Hematopoietic multipotent progenitor cell treated with erythropoietin and hydrocortisone succinate and interleukin-3 and kit ligand, for 8 days (in vitro differentiated cells): ENCODE measurements at regions not wholly inside any gene's neighbourhood (a gene's known extent, or its start where the extent isn't known, plus 50 kb on each side); places are given as distances from the start of the nearest gene placed in this dataset.
"Not testable (repeated sequence)": the region's sequence is repeated elsewhere in the genome, so short reads cannot be mapped to it uniquely, and the experiment has no call there.

Experiments
- DNase-seq: peaks from one replicate; pipeline ENCODE4 v3.0.0-alpha.2; 2015

DNA sequence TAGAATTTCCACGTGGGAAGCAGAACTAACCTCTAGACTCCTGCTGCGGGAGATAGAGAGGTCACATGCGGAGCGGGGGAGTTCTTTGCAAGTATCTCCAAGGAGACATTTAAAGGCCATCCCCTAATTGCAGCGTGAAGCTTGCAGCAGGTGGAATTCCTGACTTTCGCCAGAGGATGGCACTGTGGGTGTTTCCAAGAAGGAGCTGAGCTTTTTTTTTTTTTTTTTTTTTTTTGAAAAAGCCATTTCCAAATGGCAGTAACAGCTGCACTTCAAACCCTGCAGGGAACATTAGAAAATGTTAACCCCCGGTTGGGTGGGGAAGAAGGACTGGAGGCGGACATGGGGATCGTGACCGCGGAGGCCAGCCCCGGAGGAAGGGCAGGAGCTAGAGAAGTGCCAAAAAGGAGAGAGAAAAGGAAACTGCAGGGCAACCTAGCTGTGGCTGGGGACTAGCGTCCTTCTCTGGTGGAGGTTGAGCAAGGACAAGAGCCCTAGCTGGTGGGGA is 487.7 kb downstream of the TYW1 start:
- peak; percentile 79 for DNase-seq

GRCh38 chr7:67486401-67486800 is 489.8 kb downstream of the TYW1 start:
- no peak for DNase-seq

DNA sequence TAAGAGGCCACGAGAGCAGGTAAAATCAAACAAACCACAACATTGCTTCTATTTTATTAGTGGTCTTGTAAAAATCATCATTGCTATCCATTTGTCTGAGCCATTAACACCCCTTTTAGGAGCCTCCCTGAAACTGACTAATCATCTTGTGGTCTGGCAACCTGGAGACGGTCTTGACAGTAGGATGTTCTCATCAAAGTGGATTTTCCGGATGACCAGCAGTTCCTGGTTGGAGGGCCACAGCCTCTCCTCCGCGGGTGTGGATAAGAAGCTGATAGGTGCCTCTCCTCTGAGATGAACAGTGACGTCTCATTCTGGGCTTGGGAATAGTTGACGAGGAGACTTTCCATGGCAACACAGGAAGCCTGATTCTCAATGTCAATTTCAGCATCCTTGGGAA is 490.7 kb downstream of the TYW1 start:
- DNase-seq: no peak

- DNase-seq: no peak
Measured at GRCh38 chr7:67489881-67490280, 493.2 kb downstream of the TYW1 start.

DNA sequence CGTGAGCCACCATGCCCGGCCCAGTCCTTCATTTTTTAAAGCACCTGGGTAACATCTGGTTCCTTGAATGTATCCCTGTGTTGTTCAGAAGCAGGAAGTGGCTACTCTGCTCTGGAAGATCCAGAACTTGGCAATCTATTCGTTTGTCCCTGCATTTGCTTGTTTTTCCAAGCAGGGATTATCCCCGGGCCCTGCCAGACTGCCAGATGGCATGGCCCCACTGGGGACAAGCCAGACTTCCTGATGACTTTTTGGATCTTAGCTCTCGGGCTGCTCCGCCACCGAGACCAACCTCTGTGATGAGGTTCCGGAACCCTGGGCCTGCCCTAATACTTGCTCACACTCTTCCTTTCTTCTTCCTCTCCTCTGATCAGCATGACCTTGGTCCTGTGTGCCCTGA is 496.7 kb downstream of the TYW1 start:
- no peak for DNase-seq

DNA sequence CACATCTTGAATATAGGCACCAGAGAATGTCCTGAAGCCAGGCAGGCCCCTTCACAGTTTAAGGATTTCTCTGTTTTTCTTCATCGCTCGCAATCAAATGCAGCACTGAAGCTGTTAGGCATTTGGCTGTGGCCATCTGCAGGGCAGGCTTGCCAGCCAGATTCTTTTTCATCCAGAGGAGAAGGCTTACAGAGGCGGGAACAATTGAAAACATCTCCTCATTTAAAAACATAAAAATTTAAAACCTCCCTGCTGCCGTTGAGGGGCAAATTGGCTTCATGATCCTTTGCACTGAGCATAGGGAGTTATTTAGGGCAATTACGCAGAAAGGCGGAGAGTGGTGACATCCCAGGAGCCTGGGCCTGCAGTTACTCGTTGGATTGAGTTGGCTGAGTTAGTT is 500.0 kb downstream of the TYW1 start:
- DNase-seq: no peak

- not testable (repeated sequence) for DNase-seq
Measured at GRCh38 chr7:67497914-67498313, 501.3 kb downstream of the TYW1 start.

GRCh38 chr7:67502929-67503328 is 506.3 kb downstream of the TYW1 start:
- DNase-seq: no peak

- DNase-seq: no peak
Measured at GRCh38 chr7:67505449-67505848, 508.8 kb downstream of the TYW1 start.

- DNase-seq: no peak
Measured at GRCh38 chr7:67512481-67512880, 515.8 kb downstream of the TYW1 start.

DNA sequence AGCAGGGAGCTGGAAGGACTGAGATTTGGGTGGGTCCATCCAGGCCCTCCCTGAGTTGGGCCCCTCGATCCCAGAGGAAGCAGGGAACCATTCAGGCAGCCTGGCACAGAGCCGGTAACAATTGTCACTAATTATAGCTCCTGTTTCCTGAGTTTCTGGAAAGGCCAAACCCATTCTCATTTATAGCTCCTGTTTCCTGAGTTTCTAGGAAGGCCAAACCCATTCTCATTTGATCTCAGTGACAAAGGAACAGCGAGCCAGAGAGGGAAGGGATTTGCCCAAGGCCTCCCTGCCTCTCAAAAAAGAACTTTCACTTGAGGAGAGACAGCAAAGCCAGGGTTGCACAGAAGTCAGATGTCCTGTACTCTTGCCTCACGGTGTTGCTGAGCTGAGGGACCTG is 521.9 kb downstream of the TYW1 start:
- DNase-seq: no peak

GRCh38 chr7:67519171-67519570 is 522.5 kb downstream of the TYW1 start:
- peak; percentile 52 for DNase-seq

- DNase-seq: no peak
Measured at GRCh38 chr7:67522504-67522903, 525.9 kb downstream of the TYW1 start.

GRCh38 chr7:67523713-67524112 is 527.1 kb downstream of the TYW1 start:
- no peak for DNase-seq

GRCh38 chr7:67525588-67525987 is 529.0 kb downstream of the TYW1 start:
- DNase-seq: no peak

DNA sequence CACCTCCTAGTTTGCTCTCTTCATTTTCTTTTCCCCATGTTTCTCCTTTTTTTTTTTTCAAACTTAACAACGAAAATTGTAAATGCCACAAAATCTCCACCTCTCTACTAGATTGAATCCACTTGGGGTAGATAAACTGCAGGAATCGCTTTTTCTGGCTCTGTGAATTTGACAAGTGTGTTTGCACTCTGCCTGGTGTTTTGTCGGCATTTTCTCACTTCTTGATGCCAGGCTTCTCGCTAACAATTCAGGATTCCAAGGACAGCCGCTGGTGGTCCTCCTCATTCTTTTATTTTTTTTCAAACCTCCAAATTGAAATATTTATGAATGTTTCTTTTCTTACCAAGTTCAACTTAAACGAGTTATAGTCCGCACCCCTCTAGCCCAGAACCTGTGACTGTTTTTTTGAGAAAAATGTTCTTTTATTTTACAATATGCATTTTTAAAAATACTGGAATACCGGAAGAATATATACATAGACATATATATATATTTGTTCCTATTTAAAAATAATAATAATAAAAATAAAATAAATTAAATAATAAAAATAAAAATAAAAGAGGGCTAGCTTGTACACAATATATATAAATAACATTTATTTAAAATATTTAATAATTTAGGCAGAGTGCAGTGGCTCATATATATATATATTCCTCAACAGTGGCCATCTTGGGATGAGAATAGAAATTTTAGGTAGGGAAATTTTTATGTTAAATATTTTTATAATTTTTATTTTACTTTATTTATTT is 538.8 kb downstream of the TYW1 start:
- DNase-seq: no peak

GRCh38 chr7:67542916-67543315 is 546.3 kb downstream of the TYW1 start:
- no peak for DNase-seq

- no peak for DNase-seq
Measured at GRCh38 chr7:67547183-67547907, 550.7 kb downstream of the TYW1 start.

GRCh38 chr7:67549126-67549525 is 552.5 kb downstream of the TYW1 start:
- no peak for DNase-seq

DNA sequence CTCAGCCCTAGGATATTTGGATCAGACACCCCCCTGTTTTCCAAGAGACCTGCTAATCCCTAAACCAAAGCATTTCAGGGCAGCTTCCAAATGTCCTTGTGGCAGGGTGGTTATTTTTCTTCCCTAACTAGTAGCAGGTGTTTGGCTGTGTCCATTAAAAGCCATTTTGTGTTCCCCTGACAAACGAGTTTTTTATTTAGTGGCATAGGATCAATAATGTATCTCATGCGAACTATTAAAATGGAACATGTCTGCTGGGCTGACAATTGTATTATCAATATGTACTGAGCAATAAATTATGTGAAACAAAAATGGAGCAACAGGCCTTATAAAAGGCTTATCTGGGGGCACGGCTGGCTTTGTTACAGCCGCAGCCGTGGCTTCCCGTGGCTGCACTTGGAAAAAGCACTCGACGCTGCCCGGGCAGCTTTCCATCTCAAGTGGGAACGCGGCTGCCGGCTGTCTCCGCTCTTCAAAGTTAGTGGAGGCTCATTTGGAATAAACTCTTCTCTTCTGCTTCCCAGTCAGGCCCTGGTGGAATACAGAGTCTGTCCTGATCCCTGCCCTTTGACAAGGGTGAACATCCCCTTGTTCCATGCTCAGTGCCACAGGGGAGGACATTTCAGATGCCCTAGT is 554.3 kb downstream of the TYW1 start:
- no peak for DNase-seq

- no peak for DNase-seq
Measured at GRCh38 chr7:67552738-67553137, 556.1 kb downstream of the TYW1 start.

- DNase-seq: no peak
Measured at GRCh38 chr7:67553378-67553777, 556.7 kb downstream of the TYW1 start.

DNA sequence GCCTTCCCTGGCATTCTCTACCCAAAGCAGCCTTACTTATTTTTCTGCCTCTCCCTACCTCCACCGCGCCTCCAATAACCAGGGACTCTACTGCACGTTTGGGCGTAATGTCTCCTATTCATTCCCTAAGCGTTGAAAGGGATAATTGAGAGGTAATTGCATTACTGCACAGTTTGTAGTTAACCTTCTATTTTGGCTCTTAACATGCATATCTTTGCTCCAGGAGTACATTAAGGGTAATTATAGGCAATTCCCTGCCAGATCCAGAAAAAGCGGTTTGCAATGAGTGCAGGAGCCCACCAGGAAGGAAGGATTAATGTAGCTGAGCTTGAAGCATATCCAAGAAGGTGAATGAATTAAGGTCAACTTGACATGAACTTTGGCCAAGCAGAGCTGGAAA is 558.4 kb downstream of the TYW1 start:
- no peak for DNase-seq

DNA sequence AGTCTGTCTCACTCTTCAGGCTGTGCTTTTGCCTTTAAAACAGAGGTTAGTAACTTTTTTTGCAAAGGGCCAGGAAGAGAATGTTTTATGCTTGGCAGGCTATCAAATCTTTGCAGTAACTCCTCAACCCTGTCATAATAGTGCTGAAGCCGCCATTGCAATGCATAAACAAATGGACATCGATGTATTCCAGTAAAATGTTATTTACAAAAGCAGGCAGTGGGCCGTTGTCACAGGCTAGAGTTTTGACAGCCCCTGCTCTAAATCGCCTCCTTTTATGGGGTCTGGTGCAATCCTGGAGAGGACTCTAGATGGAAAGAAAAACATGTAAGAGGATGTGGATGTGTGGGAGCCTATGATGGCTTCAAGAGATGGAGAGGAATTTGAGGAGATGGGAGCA is 568.3 kb downstream of the TYW1 start:
- no peak for DNase-seq
